ENCODE measurements at regions not wholly inside any gene's neighbourhood (a gene's known extent, or its start where the extent isn't known, plus 50 kb on each side); places are given as distances from the start of the nearest gene placed in this dataset.
A peak's percentile ranks its signal among the peaks of the same experiment; 100 is the strongest.
"Not testable (repeated sequence)": the region's sequence is repeated elsewhere in the genome, so short reads cannot be mapped to it uniquely, and the experiment has no call there.

DNA sequence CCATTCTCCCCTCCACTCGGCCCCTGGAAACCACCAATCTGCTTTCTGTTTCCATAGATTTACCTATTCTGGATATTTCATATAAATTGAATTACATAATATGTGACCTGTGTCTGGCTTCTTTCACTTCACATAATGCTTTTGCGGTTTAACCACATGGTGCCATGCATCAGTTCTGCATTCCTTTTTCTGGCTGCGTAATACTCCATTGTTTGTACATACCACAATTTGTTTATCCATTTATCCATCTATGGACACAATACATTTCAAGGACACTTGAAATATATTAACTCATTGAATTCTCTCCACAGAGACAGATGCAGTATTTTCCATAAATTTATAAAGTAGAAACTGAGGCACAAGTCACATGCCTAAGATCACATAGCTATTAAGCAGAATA, 110.3 kb upstream of the ETV6 start:
- no peak for DNase-seq (ENCODE audit: low read depth)

DNA sequence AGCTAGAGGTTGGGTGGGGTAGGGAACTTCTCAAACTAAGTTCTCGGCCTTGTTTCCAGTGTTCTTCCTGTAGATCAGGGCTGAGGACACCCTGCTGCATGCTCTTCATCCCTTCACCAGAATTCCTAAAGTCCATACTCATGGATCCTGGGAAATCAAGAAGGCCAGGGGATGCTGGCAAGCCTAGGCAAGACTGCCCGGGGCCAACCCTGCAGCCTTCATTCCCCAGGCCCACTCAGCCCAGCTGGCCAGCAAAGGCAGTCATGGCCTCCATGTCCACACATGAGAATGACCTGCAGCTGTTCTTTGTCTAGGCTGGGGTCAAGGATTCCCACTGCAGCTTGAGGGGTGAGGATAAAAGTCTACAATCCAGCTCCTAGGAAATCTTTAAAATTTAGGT, 109.3 kb upstream of the ETV6 start:
- DNase-seq (ENCODE audit: low read depth): no peak

- no peak for DNase-seq (ENCODE audit: low read depth)
Measured at GRCh38 chr12:11540615-11541310, 108.7 kb upstream of the ETV6 start.

DNA sequence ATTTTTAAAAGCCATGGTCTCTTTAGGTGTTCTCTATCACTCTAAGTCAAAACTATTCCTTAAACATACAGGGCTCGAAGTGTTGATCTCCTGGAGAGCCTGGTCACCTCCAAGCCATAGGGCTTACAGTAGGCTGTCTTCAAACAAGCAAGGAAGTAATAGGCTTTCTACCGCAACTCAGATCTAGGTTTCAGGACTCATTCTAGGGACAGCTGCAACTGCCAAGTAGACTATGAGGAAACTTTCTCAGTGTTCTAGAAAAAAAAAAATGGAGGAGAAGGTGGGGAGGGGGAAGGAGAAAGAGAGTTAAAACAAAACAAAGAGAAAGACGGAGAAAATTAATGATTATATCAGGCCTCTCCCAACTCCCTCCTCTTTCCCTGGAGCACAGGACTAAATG, 106.9 kb upstream of the ETV6 start:
- no peak for DNase-seq (ENCODE audit: low read depth)

DNA sequence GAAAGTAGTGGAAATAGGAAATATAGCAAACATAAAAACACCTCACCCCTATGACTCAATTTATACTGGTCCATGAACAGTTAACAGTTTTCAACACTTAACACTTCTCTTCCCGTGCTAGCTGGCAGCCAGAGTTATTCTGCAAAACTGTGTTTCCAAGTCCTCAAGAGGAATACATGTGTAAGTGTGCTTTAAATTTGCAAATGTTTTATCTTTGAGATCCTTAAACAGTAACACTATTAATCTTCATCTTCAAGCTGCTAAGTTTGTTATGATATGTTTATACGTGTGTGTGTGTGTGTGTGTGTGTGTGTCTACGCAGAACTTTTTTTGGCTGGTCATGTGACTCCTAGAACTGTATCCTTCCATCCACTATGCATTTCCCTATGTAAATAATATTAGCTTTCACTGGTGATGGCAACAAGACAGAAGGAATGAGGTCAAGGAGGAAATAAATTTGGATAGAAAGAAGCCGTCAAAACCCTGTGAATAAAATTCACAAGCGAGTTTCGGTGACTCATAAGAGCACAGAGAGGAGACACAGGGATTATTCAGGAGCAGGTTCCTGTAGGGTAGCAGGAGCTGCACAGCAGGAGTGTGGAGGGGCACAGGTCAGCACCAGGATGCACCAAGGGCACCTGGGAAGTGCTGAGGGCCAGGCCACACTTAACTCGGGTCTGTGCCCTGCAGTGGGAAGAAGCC, 105.9 kb upstream of the ETV6 start:
- DNase-seq (ENCODE audit: low read depth): no peak

- DNase-seq (ENCODE audit: low read depth): peak; percentile 10
Measured at GRCh38 chr12:11545484-11546330, 103.8 kb upstream of the ETV6 start.

GRCh38 chr12:11546582-11547270, 102.7 kb upstream of the ETV6 start:
- not testable (repeated sequence) for DNase-seq (ENCODE audit: low read depth)

GRCh38 chr12:11547271-11547646, 102.2 kb upstream of the ETV6 start:
- DNase-seq (ENCODE audit: low read depth): not testable (repeated sequence)

DNA sequence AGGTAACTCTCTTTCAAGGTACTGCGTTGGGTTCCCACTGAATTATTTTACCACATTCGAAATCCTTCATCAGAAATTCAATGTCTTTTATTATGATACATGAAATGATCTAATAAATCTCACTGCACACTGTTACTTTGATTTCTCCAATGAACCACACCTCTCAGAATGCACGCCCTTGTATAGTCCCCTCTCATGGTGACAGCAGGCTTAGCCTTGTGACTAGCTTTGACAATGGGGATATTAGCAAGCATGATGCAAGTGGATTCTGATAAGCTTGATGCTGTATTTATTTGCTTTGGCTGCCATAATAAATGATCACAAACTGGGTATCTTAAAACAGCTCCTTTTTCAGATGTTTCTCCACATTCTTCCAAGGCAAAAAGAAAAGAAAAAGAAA, 100.4 kb upstream of the ETV6 start:
- no peak for DNase-seq (ENCODE audit: low read depth)

- DNase-seq (ENCODE audit: low read depth): no peak
Measured at GRCh38 chr12:11553871-11554533, 95.5 kb upstream of the ETV6 start.

GRCh38 chr12:11555195-11555594, 94.3 kb upstream of the ETV6 start:
- DNase-seq (ENCODE audit: low read depth): no peak

DNA sequence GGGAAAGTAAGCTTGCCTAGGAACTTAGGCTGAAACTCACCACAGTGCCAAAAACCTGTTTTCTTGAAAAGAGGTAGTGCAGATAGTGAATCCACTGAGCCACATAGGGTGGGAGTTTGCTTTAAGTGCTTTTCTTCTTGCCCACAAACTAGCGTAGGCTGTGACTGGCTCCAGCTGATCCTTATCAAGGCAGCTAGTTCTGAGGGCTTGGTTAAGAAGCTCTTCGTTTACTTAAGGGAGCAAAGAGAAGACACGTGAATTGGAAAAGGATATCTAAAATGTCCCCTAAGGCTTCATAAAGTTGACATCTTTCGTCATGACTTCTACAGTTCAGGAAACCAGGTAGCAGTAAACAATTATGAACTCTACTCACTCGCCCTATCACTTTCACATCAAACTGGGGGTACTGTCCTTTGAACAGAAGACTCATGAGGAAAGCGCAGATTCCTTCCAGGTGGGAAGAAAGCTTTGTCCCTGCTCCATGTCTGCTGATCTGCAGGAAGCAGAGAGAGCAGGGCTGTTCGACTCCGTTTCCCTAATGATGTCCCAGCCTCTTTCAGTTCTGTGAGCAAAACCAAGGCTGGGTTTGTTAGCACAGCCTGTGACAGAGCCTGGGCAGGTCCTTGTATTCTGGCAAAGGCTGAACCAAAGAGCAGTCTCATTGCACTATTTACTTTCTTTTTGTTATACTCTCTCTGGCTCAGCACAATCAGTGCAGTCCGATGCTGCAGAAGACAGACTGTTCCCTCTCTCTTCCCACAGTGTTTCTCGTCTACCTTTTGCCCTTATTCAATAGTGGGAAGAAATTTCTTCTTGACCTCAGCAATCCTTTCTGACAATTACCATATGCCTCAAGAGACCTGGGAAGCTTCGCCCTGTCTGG, 93.5 kb upstream of the ETV6 start:
- no peak for DNase-seq (ENCODE audit: low read depth)

GRCh38 chr12:11556682-11557081, 92.8 kb upstream of the ETV6 start:
- DNase-seq (ENCODE audit: low read depth): no peak

DNA sequence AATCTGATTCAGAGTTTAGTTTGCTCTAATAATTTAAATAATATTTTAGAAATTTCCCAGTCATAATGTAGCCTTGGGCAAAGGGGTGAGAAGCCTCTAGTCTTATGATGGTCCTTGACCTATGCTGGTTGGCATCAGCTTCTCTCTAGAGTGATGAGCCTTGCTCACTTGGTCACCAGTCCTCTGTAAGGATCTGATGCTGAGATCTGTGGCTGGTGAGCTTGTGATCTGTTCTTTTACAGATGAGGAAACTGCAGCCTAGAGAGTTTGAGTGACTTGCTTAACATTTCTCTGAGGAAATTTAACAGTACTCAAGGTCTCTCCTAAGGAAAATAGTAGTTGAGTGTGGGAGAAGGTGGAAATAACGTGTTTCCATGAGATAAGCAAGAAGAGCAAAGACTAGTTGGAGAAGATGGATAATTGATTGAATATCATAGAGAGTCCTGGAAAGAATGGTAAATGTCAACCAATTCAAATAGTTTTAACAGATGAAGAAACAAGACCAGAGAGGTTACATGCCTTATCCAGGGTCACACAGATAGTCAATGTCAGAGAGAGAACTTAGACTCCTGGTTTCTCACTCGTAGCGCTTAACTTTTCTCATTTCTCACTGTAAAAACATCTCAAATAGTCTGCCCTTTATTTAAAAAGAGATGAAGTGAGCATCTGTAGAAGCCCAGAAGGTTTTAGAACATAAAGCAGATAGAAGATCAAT, 89.7 kb upstream of the ETV6 start:
- no peak for DNase-seq (ENCODE audit: low read depth)

- no peak for DNase-seq (ENCODE audit: low read depth)
Measured at GRCh38 chr12:11561411-11561810, 88.1 kb upstream of the ETV6 start.

DNA sequence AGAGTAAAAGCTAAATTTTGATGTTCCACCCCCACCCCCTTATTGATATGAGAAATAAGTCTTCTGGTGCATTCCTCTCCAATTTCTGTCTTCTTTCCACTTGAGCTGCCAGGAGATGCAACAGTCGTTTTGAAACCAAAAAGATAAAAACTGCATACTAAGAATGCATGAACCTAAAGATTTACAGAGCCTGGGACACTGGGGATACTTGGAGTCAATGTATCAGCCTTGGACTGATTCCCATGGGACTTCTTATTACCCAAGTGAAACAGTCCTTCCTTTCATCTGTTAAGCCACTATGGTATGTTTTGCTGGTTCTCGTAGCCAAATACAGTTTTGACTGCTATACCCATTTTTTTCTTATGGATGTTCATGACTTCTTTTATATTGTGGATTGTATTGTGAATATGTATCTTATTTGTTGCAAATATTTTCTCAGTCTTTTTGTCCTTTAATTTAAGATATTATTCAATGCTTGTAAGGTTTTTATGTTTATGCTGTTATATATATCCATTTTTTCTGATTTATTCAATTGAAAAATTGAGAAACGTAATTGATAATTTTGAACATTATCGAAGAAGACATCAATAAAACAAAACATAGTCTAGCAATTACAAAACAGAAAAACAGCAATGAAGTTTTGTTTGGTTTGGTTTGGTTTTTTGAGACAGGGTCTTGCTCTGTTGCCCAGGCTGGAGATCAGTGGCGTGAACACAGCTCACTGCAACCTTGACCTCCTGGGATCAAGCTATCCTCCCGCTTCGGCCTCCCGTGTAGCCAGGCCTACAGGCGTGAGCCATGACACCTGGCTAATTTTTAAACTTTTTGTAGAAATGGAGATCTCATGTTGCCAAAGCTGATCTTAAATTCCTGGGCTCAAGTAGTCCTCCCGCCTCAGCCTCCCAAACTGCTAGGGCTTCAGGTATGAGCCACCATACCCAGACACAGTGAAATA, 85.4 kb upstream of the ETV6 start:
- DNase-seq (ENCODE audit: low read depth): no peak

DNA sequence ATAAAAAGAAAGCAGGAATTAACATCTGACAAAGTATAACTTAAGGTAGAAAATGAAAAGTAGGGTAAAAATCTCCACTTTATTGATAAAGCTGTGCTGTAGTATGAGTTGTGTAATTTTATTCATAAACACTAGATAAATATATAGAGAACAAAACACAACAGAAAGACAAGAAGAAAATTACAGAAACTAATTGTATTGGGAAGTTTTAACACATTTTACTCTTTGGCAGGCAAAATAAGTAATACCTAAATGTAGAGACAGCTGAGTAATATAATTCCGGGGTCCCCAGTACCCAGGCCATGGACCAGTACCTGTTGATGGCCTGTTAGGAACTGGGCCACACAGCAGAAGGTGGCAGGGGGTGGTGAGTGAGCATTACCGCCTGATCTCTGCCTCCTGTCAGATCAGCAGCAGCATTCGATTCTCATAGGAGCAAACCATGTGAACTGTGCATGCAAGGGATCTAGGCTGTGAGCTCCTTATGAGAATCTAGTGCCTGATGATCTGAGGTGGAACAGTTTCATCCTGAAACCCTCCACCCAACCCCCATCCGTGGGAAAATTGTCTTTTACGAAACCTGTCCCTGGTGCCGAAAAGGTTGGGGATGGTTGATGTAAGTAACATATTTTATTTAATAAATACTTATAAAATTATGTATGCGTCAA, 84.4 kb upstream of the ETV6 start:
- DNase-seq (ENCODE audit: low read depth): no peak

DNA sequence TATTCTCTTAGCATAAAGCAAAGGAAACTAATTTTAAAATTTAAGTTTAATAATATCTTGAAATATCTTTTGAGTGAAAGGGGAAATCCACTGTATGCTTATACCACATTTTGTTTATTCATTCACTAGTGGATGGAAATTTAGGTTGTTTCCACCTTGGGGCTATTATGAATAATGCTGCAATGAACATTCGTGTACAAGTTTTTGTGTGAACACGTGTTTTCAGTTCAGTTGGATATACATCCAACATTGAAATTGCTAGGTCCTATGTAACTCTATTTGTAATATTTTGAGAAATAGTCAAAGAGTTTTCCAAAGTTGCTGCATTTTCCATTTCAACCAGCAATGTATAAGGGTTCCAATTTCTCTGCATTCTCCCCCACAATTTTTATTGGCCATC, 83.7 kb upstream of the ETV6 start:
- no peak for DNase-seq (ENCODE audit: low read depth)

Data from stimulated activated CD8-positive, alpha-beta memory T cell treated with anti-CD3 and anti-CD28 coated beads, Interleukin-4, amount 100 ng/mL, for 24 hours (primary cell).